ENCODE measurements at regions not wholly inside any gene's neighbourhood (a gene's known extent, or its start where the extent isn't known, plus 50 kb on each side); places are given as distances from the start of the nearest gene placed in this dataset.

- H3K27me3 Mint-ChIP-seq (ENCODE audit: insufficient read depth): peaks cover 16% of the 10 kb centered on the region
- no peak overlapping the region for H3K27ac Mint-ChIP-seq
- H3K4me3 Mint-ChIP-seq: no peak overlapping the region
- no peaks in the 10 kb centered on the region; the same call in 1 of the 2 replicates for H3K9me3 Mint-ChIP-seq
- DNase-seq: no peak
- H3K36me3 Mint-ChIP-seq (ENCODE audit: low read depth): no peaks in the 10 kb centered on the region
- TF ChIP-seq CTCF (IDR thresholded peaks at IDR 0.05): no peak
- H3K4me1 Mint-ChIP-seq (ENCODE audit: low read depth): peaks cover 14% of the 10 kb centered on the region
Observed at GRCh38 chr1:53390736-53391135, 62.9 kb upstream of the LRP8 start.

GRCh38 chr1:53391296-53391695, 63.4 kb upstream of the LRP8 start:
- no peak for DNase-seq
- H3K4me3 Mint-ChIP-seq: no peak overlapping the region
- H3K9me3 Mint-ChIP-seq: no peaks in the 10 kb centered on the region; the same call in 1 of the 2 replicates
- peaks cover 20% of the 10 kb centered on the region for H3K4me1 Mint-ChIP-seq (ENCODE audit: low read depth)
- no peaks in the 10 kb centered on the region for H3K36me3 Mint-ChIP-seq (ENCODE audit: low read depth)
- TF ChIP-seq CTCF (IDR thresholded peaks at IDR 0.05): no peak
- H3K27me3 Mint-ChIP-seq (ENCODE audit: insufficient read depth): peaks cover 15% of the 10 kb centered on the region
- no peak overlapping the region for H3K27ac Mint-ChIP-seq

GRCh38 chr1:53391982-53392381, 64.1 kb upstream of the LRP8 start:
- no peak overlapping the region for H3K27ac Mint-ChIP-seq
- no peaks in the 10 kb centered on the region for H3K9me3 Mint-ChIP-seq
- no peak for TF ChIP-seq CTCF (IDR thresholded peaks at IDR 0.05)
- H3K4me1 Mint-ChIP-seq (ENCODE audit: low read depth): peaks cover 21% of the 10 kb centered on the region
- no peak overlapping the region for H3K4me3 Mint-ChIP-seq
- peaks cover 15% of the 10 kb centered on the region for H3K27me3 Mint-ChIP-seq (ENCODE audit: insufficient read depth)
- H3K36me3 Mint-ChIP-seq (ENCODE audit: low read depth): no peaks in the 10 kb centered on the region
- peak; percentile 20 for DNase-seq

GRCh38 chr1:53392460-53392859, 64.6 kb upstream of the LRP8 start:
- H3K36me3 Mint-ChIP-seq (ENCODE audit: low read depth): no peaks in the 10 kb centered on the region
- TF ChIP-seq CTCF (IDR thresholded peaks at IDR 0.05): peak; percentile 31; the same call in 1 of the 2 replicates
- DNase-seq: no peak
- H3K27ac Mint-ChIP-seq: no peak overlapping the region
- H3K4me3 Mint-ChIP-seq: no peak overlapping the region
- H3K27me3 Mint-ChIP-seq (ENCODE audit: insufficient read depth): peaks cover 12% of the 10 kb centered on the region
- peaks cover 21% of the 10 kb centered on the region for H3K4me1 Mint-ChIP-seq (ENCODE audit: low read depth)
- H3K9me3 Mint-ChIP-seq: no peaks in the 10 kb centered on the region

GRCh38 chr1:53393325-53393792, 65.5 kb upstream of the LRP8 start:
- Mint-ChIP-seq H3K4me3 (no peak overlapping the region), H3K27ac (no peak overlapping the region), H3K36me3 (ENCODE audit: low read depth) (no peaks in the 10 kb centered on the region), H3K27me3 (ENCODE audit: insufficient read depth) (peaks cover 13% of the 10 kb centered on the region), H3K4me1 (ENCODE audit: low read depth) (peaks cover 21% of the 10 kb centered on the region), H3K9me3 (no peaks in the 10 kb centered on the region)
- TF ChIP-seq CTCF (IDR thresholded peaks at IDR 0.05): peak; percentile 99
- peak; percentile 52 for DNase-seq

GRCh38 chr1:53394306-53394705, 64.9 kb upstream of the DMRTB1 start:
- no peak overlapping the region for H3K27ac Mint-ChIP-seq
- H3K36me3 Mint-ChIP-seq (ENCODE audit: low read depth): no peaks in the 10 kb centered on the region
- no peak overlapping the region for H3K4me3 Mint-ChIP-seq
- peaks cover 19% of the 10 kb centered on the region for H3K27me3 Mint-ChIP-seq (ENCODE audit: insufficient read depth)
- peaks cover 21% of the 10 kb centered on the region for H3K4me1 Mint-ChIP-seq (ENCODE audit: low read depth)
- no peak for TF ChIP-seq CTCF (IDR thresholded peaks at IDR 0.05)
- no peaks in the 10 kb centered on the region for H3K9me3 Mint-ChIP-seq
- DNase-seq: no peak

All from HFFc6 (cell line).